Stimulated activated CD4-positive, alpha-beta T cell treated with anti-CD3 and anti-CD28 coated beads, Interleukin-2, amount 100 ng/mL, for 4 hours (primary cell): ENCODE measurements at regions not wholly inside any gene's neighbourhood (a gene's known extent, or its start where the extent isn't known, plus 50 kb on each side); places are given as distances from the start of the nearest gene placed in this dataset.
"Not testable (repeated sequence)": the region's sequence is repeated elsewhere in the genome, so short reads cannot be mapped to it uniquely, and the experiment has no call there.

Experiments used
- DNase-seq: peaks from one replicate; pipeline ENCODE4 v3.0.0-alpha.2; 2020; ENCODE audit warnings: low read depth

DNA sequence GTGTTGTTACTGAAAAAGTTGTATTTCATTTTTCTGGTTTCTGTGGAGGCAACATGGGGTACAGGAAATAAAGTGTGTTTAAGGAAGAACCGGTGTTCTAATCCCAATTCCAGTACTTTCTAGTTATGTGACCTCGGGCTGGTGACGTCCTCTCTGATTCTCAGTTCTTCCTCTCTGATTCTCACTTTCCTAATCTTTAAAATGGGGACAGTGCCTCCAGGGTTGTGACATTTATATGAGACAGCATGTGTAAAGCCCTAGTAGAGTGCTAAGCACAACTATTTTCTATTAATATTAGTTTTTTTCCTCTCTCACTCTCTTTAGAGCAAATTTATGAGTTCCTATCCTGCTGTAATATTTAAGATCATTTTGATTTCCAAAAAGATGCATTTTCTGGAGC lies 50.9 kb upstream of the PTPDC1 start:
- no peak for DNase-seq

DNA sequence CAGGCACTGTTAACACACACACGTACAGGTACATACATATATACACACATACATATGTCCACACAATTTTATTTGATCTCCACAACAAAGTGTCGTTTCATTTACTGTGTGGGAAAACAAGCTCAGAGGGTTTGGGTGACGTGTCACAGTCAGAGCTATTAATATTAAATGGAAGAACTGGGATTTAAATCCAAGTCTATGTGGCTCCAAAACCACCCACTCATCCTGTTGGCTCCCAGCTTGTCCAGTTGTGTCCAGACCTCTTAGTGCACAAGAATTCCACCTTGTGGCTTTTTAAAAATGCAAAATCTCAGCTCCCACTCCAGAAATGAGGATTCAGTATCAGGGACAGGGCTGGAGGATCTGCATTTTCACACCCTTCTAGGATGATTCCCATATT lies 52.3 kb upstream of the PTPDC1 start:
- no peak for DNase-seq

DNA sequence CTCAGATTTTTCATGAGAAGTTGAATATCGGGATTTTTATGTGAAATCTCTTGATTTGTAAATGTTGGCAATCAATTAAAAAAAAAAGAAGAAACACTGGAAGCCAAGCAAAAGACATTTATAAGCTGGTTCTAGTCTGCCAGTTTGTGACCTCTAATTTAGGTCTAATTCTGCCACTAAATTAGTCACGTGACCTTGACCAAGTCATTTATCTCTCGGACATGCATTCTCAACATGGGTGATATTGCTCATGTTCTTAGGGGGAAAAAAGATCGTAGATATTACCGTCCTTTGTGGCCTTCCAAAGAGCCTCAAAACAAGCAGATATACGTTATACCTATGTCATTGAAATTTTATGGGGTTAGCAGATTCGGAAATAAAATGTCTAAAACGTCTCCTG lies 52.9 kb upstream of the PTPDC1 start:
- DNase-seq: no peak

DNA sequence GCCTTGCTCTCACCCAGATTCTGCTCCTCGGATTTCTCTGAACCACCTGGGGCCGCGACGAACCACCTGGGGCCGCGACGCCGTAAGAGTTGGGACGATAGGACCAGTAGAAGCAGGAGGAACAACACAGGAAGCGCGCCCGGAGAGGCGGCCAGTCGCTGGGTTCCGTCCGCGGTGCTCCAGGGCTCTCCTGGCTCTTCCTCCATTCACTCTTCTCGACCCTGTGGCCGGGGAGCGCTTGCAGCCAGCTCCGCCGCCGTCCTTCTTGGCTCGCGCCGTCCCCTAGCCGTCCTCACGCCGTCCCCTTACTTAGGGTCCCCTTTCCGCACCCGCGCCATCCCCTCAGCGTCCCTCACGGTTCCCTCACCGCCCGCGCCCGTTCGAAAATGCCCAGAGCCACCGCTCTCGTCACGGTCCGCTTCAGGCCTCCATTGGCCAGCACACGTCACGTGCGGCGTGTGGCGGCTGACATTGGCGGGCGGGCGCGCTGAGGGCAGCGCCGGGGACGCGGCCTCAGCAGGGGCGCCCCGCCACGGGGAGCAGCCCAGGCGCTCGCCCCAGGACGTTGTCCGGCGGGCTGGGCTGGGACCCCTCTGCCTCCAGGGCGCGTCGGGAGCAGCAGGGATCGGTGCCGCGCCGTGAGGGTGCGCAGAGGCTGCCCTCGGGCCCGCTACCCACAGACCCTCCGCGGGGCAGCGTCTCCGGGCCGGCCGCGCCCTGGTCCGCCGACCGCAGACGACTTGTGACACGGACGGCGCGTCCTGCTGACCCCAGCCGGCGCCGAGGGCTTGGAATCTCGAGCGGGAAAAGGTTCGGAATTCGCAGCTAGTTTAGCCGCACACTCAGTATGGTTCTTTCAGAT lies 53.7 kb upstream of the PTPDC1 start:
- DNase-seq: peak; percentile 67

DNA sequence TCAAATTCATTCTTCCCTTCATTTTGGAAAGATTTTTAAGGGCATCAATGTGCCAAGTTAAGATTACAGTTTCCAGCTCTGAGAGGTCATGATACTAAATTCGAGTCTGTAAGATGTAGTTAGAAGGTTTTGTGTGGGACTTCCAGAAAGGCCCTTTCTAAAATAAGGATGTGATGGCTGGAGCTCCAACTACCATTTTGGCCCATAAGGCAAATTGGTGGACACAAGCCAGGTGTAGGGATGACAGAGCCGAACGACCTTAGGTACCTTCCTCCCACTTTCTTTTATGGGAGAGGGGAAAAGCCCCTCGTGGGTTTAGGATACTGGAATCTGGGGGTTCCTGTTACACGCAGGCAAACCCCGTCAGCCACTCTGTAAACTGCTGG lies 54.3 kb upstream of the PTPDC1 start:
- DNase-seq: no peak

DNA sequence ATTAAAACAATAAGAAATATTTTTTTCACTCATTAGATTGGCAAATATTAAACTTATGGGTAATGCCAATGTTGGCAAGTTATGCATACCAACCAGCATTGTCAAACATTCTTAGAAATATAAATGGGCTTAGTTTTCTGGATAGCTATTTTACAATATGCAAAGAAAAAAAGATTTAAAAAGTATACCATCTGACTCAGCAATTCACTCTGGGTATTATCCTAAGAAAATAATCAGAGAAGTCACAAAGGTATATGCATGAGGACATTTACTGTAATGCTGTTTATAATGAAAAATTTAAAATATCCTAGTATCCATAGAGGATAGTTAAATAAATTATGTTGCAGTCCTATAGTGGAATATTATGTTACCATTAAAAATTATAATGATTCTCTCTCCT lies 57.4 kb upstream of the PTPDC1 start:
- DNase-seq: no peak

DNA sequence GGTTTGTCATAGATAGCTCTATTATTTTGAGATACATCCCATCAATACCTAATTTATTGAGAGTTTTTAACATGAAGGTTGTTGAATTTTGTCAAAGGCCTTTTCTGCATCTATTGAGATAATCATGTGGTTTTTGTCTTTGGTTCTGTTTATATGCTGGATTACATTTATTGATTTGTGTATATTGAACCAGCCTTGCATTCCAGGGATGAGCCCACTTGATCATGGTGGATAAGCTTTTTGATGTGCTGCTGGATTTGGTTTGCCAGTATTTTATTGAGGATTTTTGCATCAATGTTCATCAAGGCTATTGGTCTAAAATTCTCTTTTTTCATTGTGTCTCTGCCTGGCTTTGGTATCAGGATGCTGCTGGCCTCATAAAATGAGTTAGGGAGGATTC lies 61.8 kb upstream of the PTPDC1 start:
- not testable (repeated sequence) for DNase-seq

DNA sequence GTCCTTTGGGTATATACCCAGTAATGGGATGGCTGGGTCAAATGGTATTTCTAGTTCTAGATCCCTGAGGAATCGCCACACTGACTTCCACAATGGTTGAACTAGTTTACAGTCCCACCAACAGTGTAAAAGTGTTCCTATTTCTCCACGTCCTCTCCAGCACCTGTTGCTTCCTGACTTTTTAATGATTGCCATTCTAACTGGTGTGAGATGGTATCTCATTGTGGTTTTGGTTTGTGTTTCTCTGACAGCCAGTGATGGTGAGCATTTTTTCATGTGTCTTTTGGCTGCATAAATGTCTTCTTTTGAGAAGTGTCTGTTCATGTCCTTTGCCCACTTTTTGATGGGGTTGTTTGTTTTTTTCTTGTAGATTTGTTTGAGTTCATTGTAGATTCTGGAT lies 63.4 kb upstream of the PTPDC1 start:
- not testable (repeated sequence) for DNase-seq

DNA sequence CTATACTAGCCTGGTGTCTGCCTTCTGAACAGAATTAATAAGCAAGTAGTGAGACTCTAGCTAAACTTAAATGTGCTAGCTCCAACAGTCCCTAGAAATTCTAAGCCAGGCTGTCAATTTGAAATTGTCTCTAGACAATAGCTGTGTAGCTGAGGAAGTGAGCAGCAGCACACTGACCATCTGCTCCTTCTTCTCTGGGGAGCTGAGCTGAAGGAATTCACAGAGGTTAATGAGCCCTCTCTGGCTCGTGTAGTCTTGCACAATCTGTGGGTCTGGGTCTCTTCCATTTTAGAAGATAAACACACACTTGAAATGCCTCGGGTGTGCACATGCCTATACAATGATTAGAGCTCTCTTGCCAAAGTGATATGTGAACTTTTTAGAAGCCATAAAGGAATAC lies 63.5 kb upstream of the BARX1 start:
- no peak for DNase-seq

DNA sequence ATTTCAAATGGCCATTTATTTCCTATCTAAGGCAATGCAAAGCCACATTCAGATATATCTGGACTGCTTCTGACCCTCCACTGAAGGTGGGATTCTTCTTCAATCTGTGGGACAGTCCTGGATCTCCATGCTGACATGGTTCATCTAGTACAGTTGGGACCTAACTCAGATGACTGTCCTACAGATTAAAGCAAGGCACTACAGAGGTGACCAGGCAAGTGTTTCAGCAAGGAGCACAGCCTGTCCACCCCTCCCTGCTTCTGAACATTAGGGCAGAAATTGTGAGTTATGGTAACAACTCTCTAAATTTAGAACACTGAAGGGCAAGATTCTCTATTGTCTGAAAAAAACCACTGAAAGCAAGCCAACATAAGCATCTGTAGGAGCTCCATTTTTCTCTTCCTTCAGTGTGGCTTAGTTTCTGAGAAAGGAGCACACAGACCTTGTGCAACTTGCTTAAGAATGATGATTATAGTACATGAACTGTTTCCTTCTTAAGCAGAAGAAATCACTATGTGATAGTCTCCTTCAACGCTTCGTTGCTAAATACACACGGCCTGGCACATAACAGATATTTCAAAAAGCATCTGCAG lies 62.9 kb upstream of the BARX1 start:
- no peak for DNase-seq

DNA sequence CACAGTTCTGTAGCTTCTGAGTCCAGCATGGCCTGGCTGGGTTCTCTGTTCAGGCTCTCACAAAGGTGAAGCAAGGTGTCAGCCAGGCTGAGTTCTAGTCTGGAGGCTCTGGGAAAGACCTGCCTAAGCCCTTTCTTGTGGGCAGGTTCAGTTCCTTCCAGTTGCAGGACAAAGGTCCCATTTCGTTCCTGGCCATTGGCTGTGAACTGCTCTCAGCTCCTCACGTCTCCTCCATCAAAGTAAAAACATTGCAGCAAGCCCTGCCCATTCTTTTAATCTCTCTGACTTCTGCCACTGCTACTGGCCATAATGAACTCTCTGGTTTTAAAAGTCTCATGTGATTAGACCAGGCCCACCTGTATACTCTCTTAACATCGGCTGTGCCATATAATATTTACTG lies 61.6 kb upstream of the BARX1 start:
- DNase-seq: no peak

DNA sequence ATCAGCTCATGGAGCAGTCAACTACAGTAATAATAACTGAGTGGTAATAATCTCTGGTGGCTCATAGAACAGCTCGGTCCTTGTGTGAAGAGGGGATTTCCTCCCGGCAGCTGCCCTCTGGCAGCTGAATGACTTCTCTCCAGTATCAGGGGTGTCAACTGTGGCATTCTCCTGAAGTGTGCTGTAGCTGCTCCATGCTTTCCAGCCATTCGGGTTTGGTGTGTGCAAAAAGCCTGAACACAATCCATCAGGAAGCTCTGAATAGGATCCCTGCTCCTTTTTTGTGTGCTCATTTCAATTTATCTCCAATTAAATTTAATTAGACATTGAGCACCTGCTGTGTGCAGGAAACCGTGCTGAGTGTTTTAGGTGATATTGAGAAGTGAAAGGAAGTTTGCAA lies 59.8 kb upstream of the BARX1 start:
- DNase-seq: no peak

DNA sequence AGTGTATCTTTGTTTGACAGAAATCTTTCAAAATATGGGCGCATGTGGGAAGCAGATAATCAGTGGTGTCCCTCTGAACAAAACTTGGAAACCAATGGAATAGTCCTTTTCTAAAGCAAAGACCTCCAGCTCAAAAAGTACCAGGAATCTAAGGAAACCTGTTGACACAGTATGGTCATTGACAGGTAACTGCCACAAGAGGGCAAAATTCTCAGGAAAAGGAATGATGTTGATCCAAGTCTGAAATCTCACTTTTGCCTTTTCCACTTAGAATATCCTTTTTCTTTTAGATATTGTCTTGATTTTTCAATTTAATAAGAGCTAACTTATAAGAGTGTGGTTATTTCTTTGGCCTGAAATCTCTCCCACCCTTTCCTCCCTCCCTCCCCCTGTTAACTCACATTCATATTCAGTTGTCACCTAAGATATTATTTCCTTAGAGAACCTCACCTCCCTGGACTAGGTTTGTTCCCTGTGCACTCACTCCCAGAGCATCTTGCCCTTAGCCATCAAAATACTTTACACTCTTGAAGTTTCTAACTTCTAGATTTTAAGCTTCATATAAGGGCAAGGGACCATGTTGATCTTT lies 59.0 kb upstream of the BARX1 start:
- DNase-seq: no peak

DNA sequence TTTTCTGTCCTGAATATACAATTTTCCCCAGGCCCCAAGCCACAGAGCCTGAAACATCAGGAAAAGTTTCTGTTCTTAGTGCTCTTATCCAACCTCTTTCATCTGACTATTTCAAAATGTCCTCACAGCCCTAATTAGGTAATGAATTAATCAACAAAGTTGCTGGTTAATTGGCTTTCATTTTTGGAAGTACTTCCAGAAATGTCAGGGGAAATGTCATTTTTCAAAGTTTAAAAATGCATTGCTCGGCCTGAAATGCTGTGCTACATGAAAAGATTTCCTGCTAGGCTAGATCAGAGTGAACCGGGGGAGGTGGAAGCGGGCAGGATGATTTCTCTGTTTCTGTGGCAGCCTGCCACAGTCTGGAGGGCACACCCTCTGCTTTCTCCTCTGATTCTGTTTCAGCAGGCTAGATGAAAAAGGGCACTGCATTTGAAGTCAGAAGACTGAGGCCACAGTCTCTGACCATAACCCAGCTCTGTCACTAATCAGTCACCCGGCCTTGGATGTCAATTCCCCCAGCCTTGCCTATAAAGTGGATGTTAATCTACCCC lies 55.9 kb upstream of the BARX1 start:
- DNase-seq: no peak

DNA sequence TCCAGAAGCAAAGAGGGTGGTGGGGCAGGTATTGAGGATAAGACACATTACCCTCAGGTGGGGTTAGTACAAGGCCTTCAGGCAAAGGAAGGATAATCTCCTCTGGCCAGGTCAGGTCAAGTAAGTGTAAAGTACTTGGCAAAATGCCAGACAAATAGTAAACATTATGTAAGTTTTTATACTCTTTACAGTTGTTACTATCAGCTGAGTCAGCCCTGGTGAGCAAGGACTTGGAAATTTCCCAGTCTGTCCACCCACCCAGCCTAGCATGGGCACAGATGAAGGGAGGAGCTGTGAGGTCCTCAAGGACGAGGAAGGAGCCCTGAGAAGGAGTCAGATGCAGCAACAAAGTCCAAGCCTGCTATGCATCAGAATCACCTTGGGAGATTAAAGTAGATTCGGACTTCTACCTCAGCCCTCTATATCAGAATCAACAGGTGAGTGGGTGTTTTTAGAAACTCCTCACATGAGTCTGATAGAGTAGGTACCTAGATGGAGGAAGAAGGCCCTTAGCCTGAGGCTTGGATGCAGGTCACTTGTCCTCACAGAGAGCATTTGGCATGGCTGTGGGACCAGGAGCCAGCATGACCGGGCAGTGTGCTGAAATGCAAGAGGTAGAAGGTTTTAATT lies 50.2 kb upstream of the BARX1 start:
- DNase-seq: no peak
